ENCODE measurements at regions not wholly inside any gene's neighbourhood (a gene's known extent, or its start where the extent isn't known, plus 50 kb on each side); places are given as distances from the start of the nearest gene placed in this dataset.

- TF ChIP-seq CTCF (CRISPR knock-in tag; IDR thresholded peaks at IDR 0.05) (no peak), NFRKB (IDR thresholded peaks at IDR 0.05) (no peak), ZBTB1 (CRISPR knock-in tag; IDR thresholded peaks at IDR 0.05; ENCODE audit: borderline replicate concordance) (no peak), ZNF788 (CRISPR knock-in tag; IDR thresholded peaks at IDR 0.05; ENCODE audit: borderline replicate concordance) (no peak), THAP9 (CRISPR knock-in tag; IDR thresholded peaks at IDR 0.05; ENCODE audit: borderline replicate concordance) (no peak), BHLHE40 (IDR thresholded peaks at IDR 0.05; ENCODE audit: low read length) (no peak), HMG20A (CRISPR knock-in tag; IDR thresholded peaks at IDR 0.05; ENCODE audit: borderline replicate concordance) (no peak), NR3C1 (CRISPR knock-in tag; IDR thresholded peaks at IDR 0.05) (no peak)
- TF ChIP-seq, protein P1, sequence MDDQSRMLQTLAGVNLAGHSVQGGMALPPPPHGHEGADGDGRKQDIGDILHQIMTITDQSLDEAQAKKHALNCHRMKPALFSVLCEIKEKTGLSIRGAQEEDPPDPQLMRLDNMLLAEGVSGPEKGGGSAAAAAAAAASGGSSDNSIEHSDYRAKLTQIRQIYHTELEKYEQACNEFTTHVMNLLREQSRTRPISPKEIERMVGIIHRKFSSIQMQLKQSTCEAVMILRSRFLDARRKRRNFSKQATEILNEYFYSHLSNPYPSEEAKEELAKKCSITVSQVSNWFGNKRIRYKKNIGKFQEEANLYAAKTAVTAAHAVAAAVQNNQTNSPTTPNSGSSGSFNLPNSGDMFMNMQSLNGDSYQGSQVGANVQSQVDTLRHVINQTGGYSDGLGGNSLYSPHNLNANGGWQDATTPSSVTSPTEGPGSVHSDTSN (CRISPR knock-in tag; IDR thresholded peaks at IDR 0.05; ENCODE audit: borderline replicate concordance), result no peak
- TF ChIP-seq, protein P2, sequence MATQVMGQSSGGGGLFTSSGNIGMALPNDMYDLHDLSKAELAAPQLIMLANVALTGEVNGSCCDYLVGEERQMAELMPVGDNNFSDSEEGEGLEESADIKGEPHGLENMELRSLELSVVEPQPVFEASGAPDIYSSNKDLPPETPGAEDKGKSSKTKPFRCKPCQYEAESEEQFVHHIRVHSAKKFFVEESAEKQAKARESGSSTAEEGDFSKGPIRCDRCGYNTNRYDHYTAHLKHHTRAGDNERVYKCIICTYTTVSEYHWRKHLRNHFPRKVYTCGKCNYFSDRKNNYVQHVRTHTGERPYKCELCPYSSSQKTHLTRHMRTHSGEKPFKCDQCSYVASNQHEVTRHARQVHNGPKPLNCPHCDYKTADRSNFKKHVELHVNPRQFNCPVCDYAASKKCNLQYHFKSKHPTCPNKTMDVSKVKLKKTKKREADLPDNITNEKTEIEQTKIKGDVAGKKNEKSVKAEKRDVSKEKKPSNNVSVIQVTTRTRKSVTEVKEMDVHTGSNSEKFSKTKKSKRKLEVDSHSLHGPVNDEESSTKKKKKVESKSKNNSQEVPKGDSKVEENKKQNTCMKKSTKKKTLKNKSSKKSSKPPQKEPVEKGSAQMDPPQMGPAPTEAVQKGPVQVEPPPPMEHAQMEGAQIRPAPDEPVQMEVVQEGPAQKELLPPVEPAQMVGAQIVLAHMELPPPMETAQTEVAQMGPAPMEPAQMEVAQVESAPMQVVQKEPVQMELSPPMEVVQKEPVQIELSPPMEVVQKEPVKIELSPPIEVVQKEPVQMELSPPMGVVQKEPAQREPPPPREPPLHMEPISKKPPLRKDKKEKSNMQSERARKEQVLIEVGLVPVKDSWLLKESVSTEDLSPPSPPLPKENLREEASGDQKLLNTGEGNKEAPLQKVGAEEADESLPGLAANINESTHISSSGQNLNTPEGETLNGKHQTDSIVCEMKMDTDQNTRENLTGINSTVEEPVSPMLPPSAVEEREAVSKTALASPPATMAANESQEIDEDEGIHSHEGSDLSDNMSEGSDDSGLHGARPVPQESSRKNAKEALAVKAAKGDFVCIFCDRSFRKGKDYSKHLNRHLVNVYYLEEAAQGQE (IDR thresholded peaks at IDR 0.05; ENCODE audit: borderline replicate concordance in 1 of 2, low read depth in 1 of 2, low read length in 2 of 2), result no peak
Observed at GRCh38 chr12:13311551-13311950, 115.0 kb downstream of the EMP1 start.

Data from HepG2 (cell line).